Endothelial cell of umbilical vein (primary cell): ENCODE measurements at regions not wholly inside any gene's neighbourhood (a gene's known extent, or its start where the extent isn't known, plus 50 kb on each side); places are given as distances from the start of the nearest gene placed in this dataset.

ENCODE experiments used
- BruUV-seq: library from RNA; stranded (reverse); fragments of 400-500 nt; replicated peaks from 2 replicates; lab custom pipeline; 2021; lab: Mats Ljungman, UMichigan
- CTCF ChIA-PET: fragments of 300-600, 350-600 bp; sonication (Branson Sonifier 250); formaldehyde crosslinking; loops from one replicate; lab custom pipeline; 2021; ENCODE audit warnings: antibody characterized with exemption, inconsistent platforms; lab: Charles Lee
- POLR2A ChIA-PET: fragments of 300-600, 350-600 bp; sonication (Branson Sonifier 250); formaldehyde crosslinking; loops from one replicate; lab custom pipeline; 2021; ENCODE audit warnings: antibody characterized with exemption, inconsistent platforms; lab: Charles Lee
- DNase-seq: peaks from one replicate; pipeline ENCODE4 v3.0.0-alpha.2; 2011; ENCODE audit warnings: low read depth, low spot score
- FAIRE-seq: peaks from 2 replicates; lab custom pipeline; 2011; peaks lifted over from hg19 to GRCh38; lab: Jason Lieb, UNC
- H2AFZ ChIP-seq: 2 replicates; pipeline ENCODE4 v1.6.0; 2012; ENCODE audit warnings: low read depth, low read length, control low read depth, inconsistent platforms
- H3K27ac ChIP-seq: 2 replicates; pipeline ENCODE4 v1.5.1; 2011; ENCODE audit warnings: low read depth, mild to moderate bottlenecking, control low read depth, low read length, moderate library complexity; ENCODE audit not compliant: insufficient read depth
- H3K27me3 ChIP-seq, 2 experiments: 2 replicates each; pipeline versions ENCODE4 v1.6.0 to v1.6.1; 2011; ENCODE audit warnings: low read length in 2 of 2, mixed read lengths in 1 of 2; ENCODE audit not compliant: control insufficient read depth in 2 of 2, insufficient read depth in 2 of 2
- H3K36me3 ChIP-seq, 2 experiments: 2 replicates in 1 of 2; 3 replicates in 1 of 2; pipeline ENCODE4 v1.5.1; 2011; ENCODE audit warnings: low read length in 2 of 2, mild to moderate bottlenecking in 1 of 2, moderate library complexity in 1 of 2; ENCODE audit not compliant: control insufficient read depth in 2 of 2, insufficient read depth in 2 of 2; ENCODE audit errors: extremely low read depth in 1 of 2
- H3K4me1 ChIP-seq: 3 replicates; pipeline ENCODE4 v1.5.1; 2011; ENCODE audit warnings: mild to moderate bottlenecking, low read length; ENCODE audit not compliant: control insufficient read depth, insufficient read depth; ENCODE audit errors: extremely low read depth
- H3K4me2 ChIP-seq: 2 replicates; pipeline ENCODE4 v1.6.1; 2011; ENCODE audit warnings: low read length, control low read depth, mixed read lengths; ENCODE audit not compliant: insufficient read depth
- H3K4me3 ChIP-seq, 3 experiments: fragments of 200-600 bp in 1 of 3; sonication (generic), shearing (Covaris generic) in 1 of 3; replicated peaks in 1 of 3; 2 replicates each; pipeline ENCODE4 v1.5.1; 2011 to 2016; ENCODE audit warnings: control low read depth in 3 of 3, low read length in 3 of 3, mild to moderate bottlenecking in 2 of 3, inconsistent platforms in 1 of 3, low read depth in 1 of 3, moderate library complexity in 1 of 3; ENCODE audit not compliant: insufficient read depth in 1 of 3
- H3K79me2 ChIP-seq: 2 replicates; pipeline ENCODE4 v1.6.0; 2012; ENCODE audit warnings: low read length, inconsistent platforms; ENCODE audit not compliant: control insufficient read depth, insufficient read depth
- H3K9ac ChIP-seq: replicated peaks from 2 replicates; pipeline ENCODE3; 2011; ENCODE audit warnings: low read length, control low read depth; ENCODE audit not compliant: insufficient read depth; ENCODE audit errors: extremely low read depth
- H3K9me1 ChIP-seq: replicated peaks from 3 replicates; pipeline ENCODE4 v1.6.0; 2011; ENCODE audit warnings: mild to moderate bottlenecking, low read length; ENCODE audit not compliant: control insufficient read depth, insufficient read depth; ENCODE audit errors: extremely low read depth
- H3K9me3 ChIP-seq: replicated peaks from 2 replicates; pipeline ENCODE4 v1.5.1; 2012; ENCODE audit warnings: low read length, inconsistent platforms; ENCODE audit not compliant: control insufficient read depth, insufficient read depth
- H4K20me1 ChIP-seq: replicated peaks from 2 replicates; pipeline ENCODE3; 2011; ENCODE audit warnings: mild to moderate bottlenecking, low read length; ENCODE audit not compliant: control insufficient read depth, insufficient read depth; ENCODE audit errors: extremely low read depth
- CTCF ChIP-seq, 2 donors: IDR thresholded peaks; 1 replicate in 1 of 2; 2 replicates in 1 of 2; pipeline ENCODE4 v1.5.1; 2011; ENCODE audit warnings: low read length in 2 of 2, mild to moderate bottlenecking in 2 of 2, moderate library complexity in 2 of 2, control low read depth in 1 of 2, inconsistent platforms in 1 of 2, low read depth in 1 of 2; ENCODE audit not compliant: insufficient read depth in 1 of 2; ENCODE audit errors: extremely low read depth in 1 of 2
- EZH2 ChIP-seq: IDR thresholded peaks from 2 replicates; pipeline ENCODE4 v1.6.1; 2012; ENCODE audit warnings: borderline replicate concordance, low read depth, mild to moderate bottlenecking, moderate library complexity, low read length, inconsistent platforms; ENCODE audit not compliant: severe bottlenecking
- FOS ChIP-seq: IDR thresholded peaks from 2 replicates; pipeline ENCODE4 v1.6.1; 2011; ENCODE audit warnings: mild to moderate bottlenecking, low read length, moderate library complexity, borderline replicate concordance; ENCODE audit not compliant: insufficient read depth
- GATA2 ChIP-seq: IDR thresholded peaks from 2 replicates; pipeline ENCODE4 v1.7.0; 2011; ENCODE audit warnings: low read depth, mild to moderate bottlenecking, moderate library complexity, mixed read lengths, low read length; ENCODE audit not compliant: insufficient read length, insufficient read depth
- JUN ChIP-seq: IDR thresholded peaks from 2 replicates; pipeline ENCODE4 v1.6.1; 2011; ENCODE audit warnings: borderline replicate concordance, low read depth; ENCODE audit not compliant: insufficient read length, insufficient read depth
- MAX ChIP-seq: IDR thresholded peaks from 2 replicates; pipeline ENCODE4 v1.6.1; 2011; ENCODE audit not compliant: insufficient read depth, insufficient read length
- MYC ChIP-seq: IDR thresholded peaks from one replicate; pipeline ENCODE4 v1.6.1; 2011; ENCODE audit warnings: mild to moderate bottlenecking, low read depth, low read length
- POLR2A ChIP-seq: IDR thresholded peaks from 2 replicates; pipeline ENCODE4 v1.6.1; 2012; ENCODE audit warnings: low read depth, mild to moderate bottlenecking, control low read depth, low read length
- POLR2AphosphoS5 ChIP-seq: IDR thresholded peaks from 2 replicates; pipeline ENCODE4 v1.6.1; 2012; ENCODE audit warnings: low read depth, mild to moderate bottlenecking, control low read depth, low read length, moderate library complexity; ENCODE audit not compliant: insufficient read depth
- dilution Hi-C: fragments of 300-500 bp; cut with MboI; formaldehyde crosslinking; loops from one replicate; pipeline ENCODE4 v1.15.0; 2019; ENCODE audit warnings: low sequenced_read_pairs; ENCODE audit not compliant: extremely low pct_ligation_motif_present
- intact Hi-C: fragments of 100-400 bp; cut with micrococcal nuclease; formaldehyde crosslinking; loops from one replicate; pipeline ENCODE4 v1.10.0; 2022

- H3K4me1 ChIP-seq: no peaks in the 10 kb centered on the region
- CTCF ChIA-PET: no interaction called here
- no peaks in the 10 kb centered on the region for H3K27me3 ChIP-seq
- no peak overlapping the region for H3K4me3 ChIP-seq
- H2AFZ ChIP-seq: no peak overlapping the region
- H3K36me3 ChIP-seq: no peaks in the 10 kb centered on the region
- no peak overlapping the region for H3K4me2 ChIP-seq
- intact Hi-C loops: no loop called here
- no peaks in the 10 kb centered on the region for H3K9me3 ChIP-seq
- no peaks in the 10 kb centered on the region for H3K79me2 ChIP-seq
- H4K20me1 ChIP-seq: no peaks in the 10 kb centered on the region
- BruUV-seq: no TSS peak
- no peak overlapping the region for H3K9ac ChIP-seq
- no peak for TF ChIP-seq GATA2
- TF ChIP-seq CTCF (IDR thresholded peaks at IDR 0.05; ENCODE audit: extremely low read depth in 1 of 2, insufficient read depth in 1 of 2, low read depth in 1 of 2, low read length in 2 of 2): no peak
- no peak for TF ChIP-seq MYC
- no peak for TF ChIP-seq POLR2A
- no peak for TF ChIP-seq FOS
- TF ChIP-seq JUN: no peak
- dilution Hi-C loops: no loop called here
- POLR2A ChIA-PET: no interaction called here
- DNase-seq (no peak), FAIRE-seq (no peak)
- H3K9me1 ChIP-seq: no peaks in the 10 kb centered on the region
- no peak overlapping the region for H3K27ac ChIP-seq
Measured at GRCh38 chr2:17322461-17322860, 195.8 kb downstream of the RAD51AP2 start.

- BruUV-seq: no TSS peak
- Histone ChIP-seq H3K4me1 (no peaks in the 10 kb centered on the region), H3K9me3 (no peaks in the 10 kb centered on the region), H3K27me3 (no peaks in the 10 kb centered on the region), H4K20me1 (no peaks in the 10 kb centered on the region), H3K36me3 (no peaks in the 10 kb centered on the region), H3K4me2 (no peak overlapping the region), H3K4me3 (no peak overlapping the region), H2AFZ (no peak overlapping the region), H3K9me1 (no peaks in the 10 kb centered on the region), H3K27ac (no peak overlapping the region), H3K79me2 (no peaks in the 10 kb centered on the region), H3K9ac (no peak overlapping the region)
- ChIA-PET CTCF (no interaction called here), POLR2A (no interaction called here)
- dilution Hi-C loops: no loop called here
- DNase-seq: no peak
- intact Hi-C loops: no loop called here
- no peak for FAIRE-seq
- no peak for TF ChIP-seq MYC
- no peak for TF ChIP-seq FOS
- TF ChIP-seq JUN: no peak
- TF ChIP-seq POLR2A: no peak
- TF ChIP-seq CTCF (IDR thresholded peaks at IDR 0.05; ENCODE audit: extremely low read depth in 1 of 2, insufficient read depth in 1 of 2, low read depth in 1 of 2, low read length in 2 of 2): no peak
- TF ChIP-seq MAX: no peak
- no peak for TF ChIP-seq POLR2AphosphoS5
- TF ChIP-seq GATA2: no peak
- no peak for TF ChIP-seq EZH2
Measured at GRCh38 chr2:17319090-17319489, 199.2 kb downstream of the RAD51AP2 start.
